Amniotic stem cell (primary cell): ENCODE measurements at regions not wholly inside any gene's neighbourhood (a gene's known extent, or its start where the extent isn't known, plus 50 kb on each side); places are given as distances from the start of the nearest gene placed in this dataset.
"Not testable (repeated sequence)": the region's sequence is repeated elsewhere in the genome, so short reads cannot be mapped to it uniquely, and the experiment has no call there.

Source experiments
- DNase-seq: peaks from one replicate; lab custom pipeline; 2025; lab: John Stamatoyannopoulos, UW

- DNase-seq: no peak
Observed at GRCh38 chr2:163949693-163950092, 213.9 kb upstream of the FIGN start.

- no peak for DNase-seq
Observed at GRCh38 chr2:163944347-163944737, 208.5 kb upstream of the FIGN start.

GRCh38 chr2:163943403-163944346 is 207.9 kb upstream of the FIGN start:
- DNase-seq: no peak

- DNase-seq: no peak
Observed at GRCh38 chr2:163934131-163934530, 198.3 kb upstream of the FIGN start.

GRCh38 chr2:163919717-163920116 is 183.9 kb upstream of the FIGN start:
- no peak for DNase-seq

GRCh38 chr2:163914486-163914885 is 178.7 kb upstream of the FIGN start:
- DNase-seq: not testable (repeated sequence)

GRCh38 chr2:163913532-163913944 is 177.7 kb upstream of the FIGN start:
- DNase-seq: not testable (repeated sequence)

GRCh38 chr2:163909411-163910080 is 173.7 kb upstream of the FIGN start:
- DNase-seq: no peak

GRCh38 chr2:163906410-163906809 is 170.6 kb upstream of the FIGN start:
- DNase-seq: no peak

GRCh38 chr2:163897799-163898198 is 162.0 kb upstream of the FIGN start:
- no peak for DNase-seq

- not testable (repeated sequence) for DNase-seq
Observed at GRCh38 chr2:163893444-163893843, 157.6 kb upstream of the FIGN start.

GRCh38 chr2:163888591-163888990 is 152.8 kb upstream of the FIGN start:
- DNase-seq: no peak

GRCh38 chr2:163887182-163887581 is 151.4 kb upstream of the FIGN start:
- no peak for DNase-seq

GRCh38 chr2:163884416-163884815 is 148.6 kb upstream of the FIGN start:
- no peak for DNase-seq

- no peak for DNase-seq
Observed at GRCh38 chr2:163878718-163879117, 142.9 kb upstream of the FIGN start.

GRCh38 chr2:163877316-163877715 is 141.5 kb upstream of the FIGN start:
- peak; percentile 1 for DNase-seq

GRCh38 chr2:163863073-163863472 is 127.3 kb upstream of the FIGN start:
- DNase-seq: no peak

- DNase-seq: no peak
Observed at GRCh38 chr2:163859951-163860350, 124.1 kb upstream of the FIGN start.

- peak; percentile 1 for DNase-seq
Observed at GRCh38 chr2:163856941-163857340, 121.1 kb upstream of the FIGN start.

- no peak for DNase-seq
Observed at GRCh38 chr2:163852616-163853015, 116.8 kb upstream of the FIGN start.

GRCh38 chr2:163849756-163850435 is 114.1 kb upstream of the FIGN start:
- no peak for DNase-seq

- no peak for DNase-seq
Observed at GRCh38 chr2:163838890-163839289, 103.1 kb upstream of the FIGN start.

GRCh38 chr2:163836167-163836566 is 100.4 kb upstream of the FIGN start:
- no peak for DNase-seq
